WTC11 (cell line): ENCODE measurements at regions not wholly inside any gene's neighbourhood (a gene's known extent, or its start where the extent isn't known, plus 50 kb on each side); places are given as distances from the start of the nearest gene placed in this dataset.

ENCODE experiments used
- ATAC-seq: fragments of 200-7000 bp; cut with Tn5 transposase; 2 replicates; pipeline ENCODE4 v1.10.0; 2021; ENCODE audit warnings: mild to moderate bottlenecking, moderate library complexity
- CTCF ChIA-PET: fragments of 300-600 bp; sonication (Branson Sonifier 250); formaldehyde crosslinking; loops from one replicate; lab custom pipeline; 2021; ENCODE audit warnings: antibody characterized with exemption; lab: Charles Lee
- POLR2A ChIA-PET: fragments of 350-600 bp; sonication (Branson Sonifier 250); formaldehyde crosslinking; loops from one replicate; lab custom pipeline; 2021; ENCODE audit warnings: antibody characterized with exemption; lab: Charles Lee
- DNase-seq: peaks from one replicate; pipeline ENCODE4 v3.0.0; 2021; ENCODE audit warnings: low spot score
- H3K27ac Mint-ChIP-seq: 2 replicates; pipeline ENCODE4 v1.8.0; 2021; ENCODE audit warnings: mixed read lengths
- H3K27me3 Mint-ChIP-seq: 2 replicates; pipeline ENCODE4 v1.8.0; 2021; ENCODE audit warnings: low read depth, mild to moderate bottlenecking, moderate library complexity, mixed read lengths
- H3K36me3 Mint-ChIP-seq: 2 replicates; pipeline ENCODE4 v1.8.0; 2021; ENCODE audit warnings: mixed read lengths
- H3K4me1 Mint-ChIP-seq: 2 replicates; pipeline ENCODE4 v1.8.0; 2022; ENCODE audit warnings: mixed read lengths
- H3K4me3 Mint-ChIP-seq: 2 replicates; pipeline ENCODE4 v1.8.0; 2021; ENCODE audit warnings: mild to moderate bottlenecking, moderate library complexity, mixed read lengths
- H3K9me3 Mint-ChIP-seq: 2 replicates; pipeline ENCODE4 v1.8.0; 2021; ENCODE audit warnings: mixed read lengths
- ATF6 ChIP-seq: sonication (generic); formaldehyde crosslinking; IDR thresholded peaks from 2 replicates; pipeline ENCODE4 v1.8.1; 2023; ENCODE audit warnings: mild to moderate bottlenecking, missing genetic modification reagents
- CBFB ChIP-seq: sonication (generic); formaldehyde crosslinking; IDR thresholded peaks from 2 replicates; pipeline ENCODE4 v1.8.1; 2022; ENCODE audit warnings: mild to moderate bottlenecking, low read depth, missing genetic modification reagents
- CTCF ChIP-seq: fragments of 200-600 bp; IDR thresholded peaks from 2 replicates; pipeline ENCODE4 v1.8.0; 2022; ENCODE audit warnings: antibody characterized with exemption
- E2F1 ChIP-seq: sonication (generic); formaldehyde crosslinking; IDR thresholded peaks from 2 replicates; pipeline ENCODE4 v1.8.0; 2022; ENCODE audit warnings: mild to moderate bottlenecking, missing genetic modification reagents
- E2F5 ChIP-seq: sonication (generic); formaldehyde crosslinking; IDR thresholded peaks from 2 replicates; pipeline ENCODE4 v1.8.1; 2022; ENCODE audit warnings: mild to moderate bottlenecking, moderate library complexity, missing genetic modification reagents
- JAZF1 ChIP-seq: fragments of 250-450 bp; sonication (Bioruptor Pico); IDR thresholded peaks from 2 replicates; pipeline ENCODE4 v1.9.0; 2021; ENCODE audit warnings: moderate library complexity, mild to moderate bottlenecking, inconsistent platforms
- JUN ChIP-seq: sonication (generic); formaldehyde crosslinking; IDR thresholded peaks from 2 replicates; pipeline ENCODE4 v1.8.0; 2023; ENCODE audit warnings: mild to moderate bottlenecking, missing genetic modification reagents
- NFE2L1 ChIP-seq: sonication (generic); formaldehyde crosslinking; IDR thresholded peaks from 2 replicates; pipeline ENCODE4 v1.8.1; 2023; ENCODE audit warnings: missing genetic modification reagents
- NFYB ChIP-seq: sonication (generic); formaldehyde crosslinking; conservative IDR thresholded peaks from 2 replicates; pipeline ENCODE4 v1.8.0; 2022; ENCODE audit warnings: low read depth, missing genetic modification reagents
- RELA ChIP-seq: sonication (generic); formaldehyde crosslinking; IDR thresholded peaks from 2 replicates; pipeline ENCODE4 v1.8.1; 2022; ENCODE audit warnings: missing genetic modification reagents, mild to moderate bottlenecking, borderline replicate concordance
- ZMAT4 ChIP-seq: fragments of 250-450 bp; sonication (Bioruptor Pico); IDR thresholded peaks from 2 replicates; pipeline ENCODE4 v1.9.0; 2021; ENCODE audit warnings: mild to moderate bottlenecking
- ZNF138 ChIP-seq: sonication (generic); formaldehyde crosslinking; conservative IDR thresholded peaks from 2 replicates; pipeline ENCODE4 v1.8.1; 2022; ENCODE audit warnings: mild to moderate bottlenecking, moderate library complexity, missing genetic modification reagents
- ZNF219 ChIP-seq: sonication (generic); formaldehyde crosslinking; IDR thresholded peaks from 2 replicates; pipeline ENCODE4 v1.8.0; 2023; ENCODE audit warnings: missing genetic modification reagents, mild to moderate bottlenecking, borderline replicate concordance
- ZNF263 ChIP-seq: sonication (generic); formaldehyde crosslinking; IDR thresholded peaks from 2 replicates; pipeline ENCODE4 v1.8.1; 2022; ENCODE audit warnings: low read depth, mild to moderate bottlenecking, moderate library complexity, missing genetic modification reagents
- ZNF281 ChIP-seq: sonication (generic); formaldehyde crosslinking; IDR thresholded peaks from 2 replicates; pipeline ENCODE4 v1.8.0; 2023; ENCODE audit warnings: mild to moderate bottlenecking, missing genetic modification reagents

GRCh38 chr2:180124273-180125139 lies 117.4 kb upstream of the CWC22 start:
- H3K36me3 Mint-ChIP-seq: no peaks in the 10 kb centered on the region
- ChIA-PET POLR2A (no interaction called here), CTCF (interaction anchor here (0.6 to 2.1 kb wide), 13 partner anchors 13 to 1591 kb away, joined by 3 to 7 read pairs (median 3); partner anchors contain the start of gene UBE2E3)
- H3K9me3 Mint-ChIP-seq: peaks cover 3% of the 10 kb centered on the region; the same call in 1 of the 2 replicates
- no peaks in the 10 kb centered on the region for H3K27me3 Mint-ChIP-seq
- H3K4me3 Mint-ChIP-seq: no peak overlapping the region
- DNase-seq (no peak), ATAC-seq (peak; percentile 16)
- H3K4me1 Mint-ChIP-seq: peaks cover 40% of the 10 kb centered on the region
- TF ChIP-seq CTCF (peak; percentile 39), E2F1 (no peak)
- no peak overlapping the region for H3K27ac Mint-ChIP-seq

GRCh38 chr2:180122874-180123273 lies 115.8 kb upstream of the CWC22 start:
- Mint-ChIP-seq H3K4me1 (peaks cover 32% of the 10 kb centered on the region), H3K27ac (no peak overlapping the region), H3K36me3 (no peaks in the 10 kb centered on the region), H3K4me3 (no peak overlapping the region), H3K9me3 (peaks cover 3% of the 10 kb centered on the region; the same call in 1 of the 2 replicates), H3K27me3 (no peaks in the 10 kb centered on the region)
- ChIA-PET CTCF (interaction anchor here (1.2 to 2.1 kb wide), 3 partner anchors 251 to 936 kb away, joined by 3 to 7 read pairs (median 5); partner anchors contain the start of gene UBE2E3), POLR2A (no interaction called here)
- ATAC-seq (no peak), DNase-seq (no peak)
- no peak for TF ChIP-seq NFE2L1 (CRISPR knock-in tag)
- no peak for TF ChIP-seq ZNF263 (CRISPR knock-in tag)
- TF ChIP-seq ZNF281 (CRISPR knock-in tag): no peak
- TF ChIP-seq RELA: no peak
- TF ChIP-seq JUN: no peak
- TF ChIP-seq NFYB: no peak
- TF ChIP-seq JAZF1 (CRISPR knock-in tag): no peak
- TF ChIP-seq E2F5 (CRISPR knock-in tag): no peak
- TF ChIP-seq ATF6: no peak
- no peak for TF ChIP-seq ZMAT4 (CRISPR knock-in tag)
- TF ChIP-seq ZNF138 (CRISPR knock-in tag): no peak
- TF ChIP-seq CBFB (CRISPR knock-in tag): no peak
- TF ChIP-seq ZNF219 (CRISPR knock-in tag): no peak
